Pulmonary artery endothelial cell (primary cell): ENCODE measurements at regions not wholly inside any gene's neighbourhood (a gene's known extent, or its start where the extent isn't known, plus 50 kb on each side); places are given as distances from the start of the nearest gene placed in this dataset.
A peak's percentile ranks its signal among the peaks of the same experiment; 100 is the strongest.
"Not testable (repeated sequence)": the region's sequence is repeated elsewhere in the genome, so short reads cannot be mapped to it uniquely, and the experiment has no call there.

Experiments used
- DNase-seq: peaks from one replicate; pipeline ENCODE4 v3.0.0-alpha.2; 2011; ENCODE audit warnings: low read depth, low spot score

DNA sequence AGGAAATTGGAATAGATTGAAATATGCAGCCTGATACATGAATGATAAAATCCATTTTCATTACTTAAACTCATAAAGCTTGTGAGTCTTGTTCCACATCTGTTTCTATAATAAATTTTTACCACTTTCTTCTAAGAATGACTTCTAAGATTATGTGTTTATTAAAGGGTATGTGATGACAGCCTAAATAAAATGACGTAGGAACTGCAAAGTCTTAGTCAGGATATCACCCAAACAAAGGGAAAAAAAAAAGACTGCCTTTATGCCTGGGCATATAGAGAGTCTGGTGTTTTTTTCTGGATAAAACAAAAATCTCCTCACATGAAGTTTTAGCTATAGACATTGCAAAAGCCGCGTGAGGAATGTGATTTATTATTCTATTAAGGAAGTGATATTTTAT, 844.0 kb downstream of the DIPK2A start:
- no peak for DNase-seq

DNA sequence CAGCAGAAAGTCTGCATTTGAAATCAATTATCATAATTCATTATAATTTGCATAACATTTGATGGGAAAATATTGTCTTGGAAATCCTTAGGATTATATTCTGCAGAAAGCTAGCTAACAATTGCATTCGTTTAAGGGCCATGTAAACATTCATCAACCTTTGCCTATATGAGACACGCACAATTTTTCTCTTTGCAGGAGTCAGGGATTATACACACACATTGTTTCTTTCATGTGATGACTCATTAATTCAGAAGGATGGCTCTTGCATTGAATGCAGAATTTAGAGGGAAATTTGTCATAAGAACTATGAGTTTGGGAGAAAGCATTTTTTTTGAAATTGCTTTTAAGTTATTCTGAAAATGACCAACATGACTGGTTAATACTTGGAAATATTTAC, 844.7 kb downstream of the DIPK2A start:
- no peak for DNase-seq

DNA sequence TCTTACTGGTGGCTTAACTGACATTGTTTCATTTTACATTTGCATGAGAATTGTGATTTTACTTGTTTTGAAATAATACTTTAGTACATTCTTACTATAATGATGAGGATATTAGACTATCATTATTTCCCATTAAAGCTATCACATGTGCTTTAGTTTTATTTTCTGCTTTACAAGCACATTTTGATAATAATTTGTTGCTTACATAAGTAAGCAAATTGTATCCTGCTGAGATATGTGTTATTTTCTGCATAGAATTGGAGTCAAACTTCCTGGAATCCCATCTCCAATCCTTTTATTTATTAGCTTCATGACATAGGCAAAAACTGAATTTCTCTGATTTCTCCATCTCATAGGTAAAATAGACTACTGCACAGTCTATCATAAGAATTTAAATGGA, 847.4 kb downstream of the DIPK2A start:
- DNase-seq, result no peak

- not testable (repeated sequence) for DNase-seq
Observed at GRCh38 chr3:144820232-144820631, 848.6 kb downstream of the DIPK2A start.

DNA sequence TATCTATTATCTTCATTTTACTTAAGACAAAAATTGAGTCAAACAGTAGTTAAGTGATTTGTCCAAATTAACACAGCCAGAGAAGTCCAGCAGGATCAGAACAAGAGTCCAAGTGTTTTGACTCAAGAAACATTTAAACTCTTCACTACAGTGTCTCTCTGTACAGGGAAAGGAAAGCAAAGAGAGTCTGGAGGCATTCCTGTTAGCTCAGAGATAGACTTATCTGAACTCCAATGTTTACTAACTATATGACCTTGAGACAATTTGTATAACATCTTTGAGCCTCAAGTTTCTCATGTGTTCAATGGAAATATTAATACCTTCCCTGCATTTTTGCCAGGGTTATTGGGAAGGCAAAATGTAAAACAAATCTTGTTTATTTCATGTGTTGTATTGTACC, 849.1 kb downstream of the DIPK2A start:
- DNase-seq, result no peak

DNA sequence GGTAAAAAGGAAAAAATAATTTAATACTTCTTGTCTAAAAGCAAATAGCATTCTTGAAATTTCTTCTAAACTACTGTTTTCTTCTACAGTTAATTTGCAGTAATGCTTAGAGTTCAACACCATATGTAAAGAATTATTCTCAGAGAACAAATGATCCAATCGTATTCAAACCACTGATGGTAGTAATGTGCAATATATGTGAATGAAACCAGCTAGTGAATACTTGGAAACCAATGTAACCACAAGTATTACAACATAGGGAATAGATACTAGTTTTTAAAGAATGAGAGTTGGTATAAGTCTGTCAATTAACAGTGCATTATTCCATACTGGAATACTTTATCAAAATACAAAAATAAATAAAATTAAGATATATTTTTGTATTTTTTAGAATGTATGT, 850.0 kb downstream of the DIPK2A start:
- no peak for DNase-seq

DNA sequence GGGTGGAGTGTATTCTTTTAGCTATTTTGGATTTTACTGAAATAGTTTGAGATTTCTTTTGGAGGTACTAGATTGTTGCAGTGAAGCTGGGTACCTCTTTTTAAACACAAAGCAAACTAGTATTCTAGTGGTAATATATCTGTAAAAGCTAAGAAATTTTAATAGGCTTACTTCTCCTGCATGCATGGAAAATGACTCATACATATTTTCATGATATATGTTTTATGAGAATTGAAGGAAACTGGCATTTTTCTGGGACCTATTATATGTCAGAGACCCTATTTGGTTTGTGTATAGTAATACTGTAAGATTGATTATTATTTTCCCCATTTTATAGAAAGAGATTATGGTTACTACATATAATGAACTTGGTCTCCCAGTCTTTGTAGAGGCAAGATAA, 851.0 kb downstream of the DIPK2A start:
- DNase-seq, result no peak

GRCh38 chr3:144831955-144832716, 860.5 kb downstream of the DIPK2A start:
- peak; percentile 56 for DNase-seq

DNA sequence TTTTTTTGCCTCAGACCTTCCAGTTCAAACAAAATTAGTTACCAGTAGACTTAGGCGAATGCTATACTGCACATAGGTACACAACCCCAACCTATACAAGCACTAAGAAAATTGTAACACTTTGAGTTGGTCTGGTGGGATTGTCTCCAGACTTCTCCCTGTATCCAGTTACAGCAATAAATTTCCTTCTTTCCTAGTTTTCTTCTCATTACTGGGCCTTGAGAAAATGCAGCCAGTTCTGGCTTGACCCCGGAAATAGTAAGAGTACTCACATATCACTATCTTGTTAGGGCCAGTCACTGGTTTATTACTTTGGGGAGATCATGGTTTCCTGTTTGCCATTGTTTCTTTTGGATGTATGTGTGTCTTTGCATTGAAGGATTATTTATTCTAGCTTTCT, 868.4 kb downstream of the DIPK2A start:
- no peak for DNase-seq

DNA sequence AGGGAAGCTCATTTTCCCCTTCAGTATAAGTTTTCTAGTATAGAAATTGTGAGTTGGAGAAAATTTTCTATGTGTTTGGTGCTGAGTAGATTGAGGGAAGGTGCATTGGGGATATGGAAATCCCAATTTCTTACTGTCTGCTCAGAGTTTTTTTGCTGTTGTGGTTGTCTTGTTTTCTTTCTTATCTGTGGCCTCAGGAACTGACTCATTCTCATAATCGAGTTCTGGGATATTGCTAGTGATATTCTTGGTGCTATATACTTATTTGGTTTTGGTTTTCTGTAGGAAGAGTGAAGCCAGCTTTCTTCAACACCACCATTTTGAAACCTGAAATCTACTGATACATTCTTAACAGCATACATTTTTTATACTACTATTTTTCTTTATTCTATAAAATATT, 869.2 kb downstream of the DIPK2A start:
- peak; percentile 19 for DNase-seq

GRCh38 chr3:144843099-144843498, 871.5 kb downstream of the DIPK2A start:
- DNase-seq, result no peak

- no peak for DNase-seq
Observed at GRCh38 chr3:144852999-144853398, 881.4 kb downstream of the DIPK2A start.

- not testable (repeated sequence) for DNase-seq
Observed at GRCh38 chr3:144854020-144854419, 882.4 kb downstream of the DIPK2A start.

- no peak for DNase-seq
Observed at GRCh38 chr3:144859161-144859560, 887.5 kb downstream of the DIPK2A start.

- DNase-seq, result no peak
Observed at GRCh38 chr3:144864646-144865045, 893.0 kb downstream of the DIPK2A start.

DNA sequence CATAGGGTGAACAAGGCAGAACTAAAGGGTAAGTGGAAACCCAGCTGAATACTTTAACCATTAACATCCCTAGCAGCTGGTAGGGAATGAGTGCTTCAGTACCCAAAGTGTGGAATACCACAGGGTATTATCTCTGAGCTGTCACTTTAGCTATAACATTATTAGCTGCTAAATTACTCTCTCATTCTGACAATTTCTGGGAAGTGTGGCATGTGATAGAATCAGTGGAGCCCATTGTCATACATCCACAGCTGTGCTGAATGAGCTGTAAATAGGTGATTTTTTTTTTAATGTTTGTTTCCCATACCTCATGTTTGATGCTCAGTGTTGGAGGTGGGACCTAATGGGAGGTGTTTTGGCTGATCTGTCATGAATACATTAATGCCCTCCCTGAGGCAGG, 894.3 kb downstream of the DIPK2A start:
- DNase-seq, result no peak

- no peak for DNase-seq
Observed at GRCh38 chr3:144866476-144866875, 894.9 kb downstream of the DIPK2A start.

DNA sequence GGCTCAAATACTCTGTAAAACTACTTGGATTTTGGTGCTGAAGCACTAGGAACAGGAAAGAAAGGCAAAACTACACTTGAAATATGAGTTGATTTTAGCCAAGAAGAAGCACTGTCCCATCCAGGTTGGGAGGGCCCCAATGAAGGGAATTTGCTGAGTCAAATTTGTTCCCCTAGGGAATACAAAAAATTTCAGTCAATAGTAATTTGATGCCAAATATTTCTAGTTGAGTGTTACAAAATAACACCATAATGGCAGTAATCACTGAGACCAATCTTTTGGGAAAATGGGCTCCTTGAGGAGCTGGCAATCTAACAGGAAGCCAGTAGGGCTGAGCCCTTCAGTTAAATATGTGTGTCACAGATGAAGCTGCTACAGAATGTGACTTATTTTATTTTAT, 896.9 kb downstream of the DIPK2A start:
- DNase-seq, result no peak

DNA sequence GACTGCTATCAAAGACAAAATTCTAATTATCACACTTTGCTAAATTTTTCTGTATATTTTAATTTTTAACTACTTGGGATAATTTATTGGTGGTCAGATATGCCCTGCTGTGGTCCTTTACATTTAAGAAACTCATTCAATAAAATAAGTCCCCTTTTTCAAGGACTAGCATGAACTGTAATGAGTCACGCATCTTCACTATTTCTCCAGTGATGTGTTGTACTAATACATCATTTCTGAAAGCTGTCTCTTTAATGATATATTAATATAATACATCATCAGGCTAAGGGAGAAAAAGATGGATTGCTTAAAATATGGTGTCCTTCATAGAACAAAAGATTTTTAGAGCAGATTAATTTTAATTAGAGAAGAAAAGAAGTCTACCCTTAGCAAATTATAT, 901.4 kb downstream of the DIPK2A start:
- DNase-seq, result no peak

DNA sequence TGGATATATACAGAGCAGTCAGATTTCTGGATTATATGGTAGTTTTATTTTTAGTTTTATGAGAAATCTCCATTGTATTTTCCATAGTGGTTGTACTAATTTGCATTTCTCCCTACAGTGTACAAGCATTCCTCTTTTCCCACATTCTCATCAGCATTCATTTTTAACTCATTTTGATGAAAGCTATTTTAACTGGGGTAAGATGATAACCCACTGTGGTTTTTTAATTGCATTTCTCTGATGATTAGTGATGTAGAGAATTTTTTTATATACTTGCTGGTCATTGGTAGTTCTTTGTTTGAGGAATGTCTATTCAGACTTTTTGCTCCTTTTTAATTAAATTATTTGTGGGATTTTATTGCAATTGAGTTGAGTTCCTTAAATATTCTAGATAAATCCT, 903.6 kb downstream of the DIPK2A start:
- no peak for DNase-seq

- no peak for DNase-seq
Observed at GRCh38 chr3:144877356-144877755, 905.7 kb downstream of the DIPK2A start.

- no peak for DNase-seq
Observed at GRCh38 chr3:144879701-144880100, 908.1 kb downstream of the DIPK2A start.

GRCh38 chr3:144893980-144894379, 922.4 kb downstream of the DIPK2A start:
- no peak for DNase-seq

GRCh38 chr3:144894576-144894975, 923.0 kb downstream of the DIPK2A start:
- no peak for DNase-seq
